Osteoblast (primary cell): ENCODE measurements at regions not wholly inside any gene's neighbourhood (a gene's known extent, or its start where the extent isn't known, plus 50 kb on each side); places are given as distances from the start of the nearest gene placed in this dataset.
A peak's percentile ranks its signal among the peaks of the same experiment; 100 is the strongest.

Experiments used
- DNase-seq: peaks from one replicate; pipeline ENCODE4 v3.0.0; 2011; ENCODE audit warnings: low spot score, mixed read lengths; ENCODE audit not compliant: insufficient read length; ENCODE audit errors: missing footprints
- H2AFZ ChIP-seq: 2 replicates; pipeline ENCODE4 v1.6.0; 2011; ENCODE audit warnings: mild to moderate bottlenecking, low read length
- H3K27ac ChIP-seq: 2 replicates; pipeline ENCODE4 v1.5.1; 2011; ENCODE audit warnings: mild to moderate bottlenecking, low read depth, low read length, moderate library complexity
- H3K27me3 ChIP-seq: 2 replicates; pipeline ENCODE4 v1.6.0; 2012; ENCODE audit warnings: mild to moderate bottlenecking, control low read depth, inconsistent platforms, low read length, moderate library complexity; ENCODE audit not compliant: insufficient read depth
- H3K36me3 ChIP-seq: 2 replicates; pipeline ENCODE4 v1.5.1; 2011; ENCODE audit warnings: mild to moderate bottlenecking, low read length, control low read depth, moderate library complexity; ENCODE audit not compliant: insufficient read depth
- H3K4me1 ChIP-seq: 2 replicates; pipeline ENCODE4 v1.5.1; 2011; ENCODE audit warnings: mild to moderate bottlenecking, low read length, control low read depth, moderate library complexity; ENCODE audit not compliant: insufficient read depth
- H3K4me2 ChIP-seq: 2 replicates; pipeline ENCODE4 v1.6.0; 2011; ENCODE audit warnings: mild to moderate bottlenecking, low read length; ENCODE audit not compliant: insufficient read depth
- H3K4me3 ChIP-seq: fragments of 200-600 bp; sonication (generic); 3 replicates; pipeline ENCODE4 v1.5.1; 2012; ENCODE audit warnings: mild to moderate bottlenecking, low read length, inconsistent platforms; ENCODE audit not compliant: insufficient read depth
- H3K79me2 ChIP-seq: 2 replicates; pipeline ENCODE4 v1.6.0; 2012; ENCODE audit warnings: mild to moderate bottlenecking, low read length, control low read depth, inconsistent platforms; ENCODE audit not compliant: insufficient read depth
- H3K9me3 ChIP-seq: 2 replicates; pipeline ENCODE4 v1.5.1; 2011; ENCODE audit warnings: low read depth, low read length, control low read depth
- H4K20me1 ChIP-seq: 2 replicates; pipeline ENCODE4 v1.6.0; 2012; ENCODE audit warnings: mild to moderate bottlenecking, low read length, control low read depth; ENCODE audit not compliant: insufficient read depth
- TF ChIP-seq, protein P1 (sequence below): IDR thresholded peaks from 2 replicates; pipeline ENCODE4 v1.5.1; 2011; ENCODE audit warnings: mild to moderate bottlenecking, low read depth, low read length, moderate library complexity; ENCODE audit errors: extremely low read depth

DNA sequence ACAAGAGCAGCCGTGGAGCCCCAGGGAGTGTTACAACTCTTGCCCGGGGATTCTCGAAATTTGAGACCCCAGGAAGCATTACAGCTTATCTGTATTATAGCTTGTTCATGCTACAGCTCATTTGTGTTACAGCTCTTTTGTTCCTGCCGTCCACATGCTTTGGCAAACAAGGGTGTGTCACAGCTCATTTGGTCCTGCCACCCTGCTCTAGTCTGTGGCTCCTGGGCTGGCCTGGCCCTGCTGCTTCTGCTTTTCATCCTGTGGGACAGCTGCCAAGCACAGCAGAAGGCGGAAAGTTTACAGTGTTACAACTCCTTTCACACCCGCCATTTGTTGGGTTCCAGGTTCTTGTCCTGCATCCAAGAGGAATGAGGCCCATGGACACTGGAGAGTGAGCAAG is 685.0 kb downstream of the SLCO4C1 start:
- no peak overlapping the region for H3K4me2 ChIP-seq
- no peak overlapping the region for H2AFZ ChIP-seq
- TF ChIP-seq, protein P1, sequence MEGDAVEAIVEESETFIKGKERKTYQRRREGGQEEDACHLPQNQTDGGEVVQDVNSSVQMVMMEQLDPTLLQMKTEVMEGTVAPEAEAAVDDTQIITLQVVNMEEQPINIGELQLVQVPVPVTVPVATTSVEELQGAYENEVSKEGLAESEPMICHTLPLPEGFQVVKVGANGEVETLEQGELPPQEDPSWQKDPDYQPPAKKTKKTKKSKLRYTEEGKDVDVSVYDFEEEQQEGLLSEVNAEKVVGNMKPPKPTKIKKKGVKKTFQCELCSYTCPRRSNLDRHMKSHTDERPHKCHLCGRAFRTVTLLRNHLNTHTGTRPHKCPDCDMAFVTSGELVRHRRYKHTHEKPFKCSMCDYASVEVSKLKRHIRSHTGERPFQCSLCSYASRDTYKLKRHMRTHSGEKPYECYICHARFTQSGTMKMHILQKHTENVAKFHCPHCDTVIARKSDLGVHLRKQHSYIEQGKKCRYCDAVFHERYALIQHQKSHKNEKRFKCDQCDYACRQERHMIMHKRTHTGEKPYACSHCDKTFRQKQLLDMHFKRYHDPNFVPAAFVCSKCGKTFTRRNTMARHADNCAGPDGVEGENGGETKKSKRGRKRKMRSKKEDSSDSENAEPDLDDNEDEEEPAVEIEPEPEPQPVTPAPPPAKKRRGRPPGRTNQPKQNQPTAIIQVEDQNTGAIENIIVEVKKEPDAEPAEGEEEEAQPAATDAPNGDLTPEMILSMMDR = no peak
- no peaks in the 10 kb centered on the region for H3K4me1 ChIP-seq
- no peaks in the 10 kb centered on the region for H3K27me3 ChIP-seq
- H3K27ac ChIP-seq = no peak overlapping the region
- no peaks in the 10 kb centered on the region for H3K79me2 ChIP-seq
- DNase-seq = peak; percentile 1
- H4K20me1 ChIP-seq = no peaks in the 10 kb centered on the region
- no peaks in the 10 kb centered on the region for H3K36me3 ChIP-seq
- H3K9me3 ChIP-seq = peaks cover 4% of the 10 kb centered on the region
- H3K4me3 ChIP-seq = no peak overlapping the region

- no peak overlapping the region for H3K4me2 ChIP-seq
- H3K79me2 ChIP-seq = no peaks in the 10 kb centered on the region
- DNase-seq = no peak
- H3K4me1 ChIP-seq = no peaks in the 10 kb centered on the region
- H2AFZ ChIP-seq = no peak overlapping the region
- H3K9me3 ChIP-seq = peaks cover 4% of the 10 kb centered on the region
- TF ChIP-seq, protein P1 = no peak
- no peak overlapping the region for H3K27ac ChIP-seq
- no peak overlapping the region for H3K4me3 ChIP-seq
- no peaks in the 10 kb centered on the region for H3K27me3 ChIP-seq
- H3K36me3 ChIP-seq = no peaks in the 10 kb centered on the region
- no peaks in the 10 kb centered on the region for H4K20me1 ChIP-seq
Observed at GRCh38 chr5:101608322-101608721, 687.8 kb downstream of the SLCO4C1 start.

DNA sequence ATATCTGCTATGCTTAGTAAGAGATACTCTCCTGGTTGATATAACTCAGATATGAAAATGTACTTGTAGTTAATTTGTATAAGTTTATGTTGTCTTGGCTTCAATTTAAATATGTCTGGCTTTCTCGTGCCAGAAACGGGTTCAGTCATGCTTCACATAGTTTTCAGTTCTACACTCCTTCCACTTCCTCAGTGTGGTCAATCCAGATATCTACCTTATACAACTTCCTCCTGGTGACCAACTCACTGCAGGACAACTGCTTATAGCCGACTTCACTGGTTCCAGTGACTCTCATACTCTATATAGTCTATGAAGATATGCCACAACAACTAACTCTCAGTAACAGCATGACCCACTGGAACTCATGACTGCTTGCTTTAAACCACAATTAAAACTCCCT is 690.4 kb downstream of the SLCO4C1 start:
- Histone ChIP-seq H3K36me3 (no peaks in the 10 kb centered on the region), H3K9me3 (no peaks in the 10 kb centered on the region), H3K79me2 (no peaks in the 10 kb centered on the region), H4K20me1 (no peaks in the 10 kb centered on the region), H3K4me1 (no peaks in the 10 kb centered on the region), H3K27ac (no peak overlapping the region), H2AFZ (no peak overlapping the region), H3K4me3 (no peak overlapping the region), H3K4me2 (no peak overlapping the region), H3K27me3 (no peaks in the 10 kb centered on the region)
- TF ChIP-seq, protein P1 = no peak
- no peak for DNase-seq

DNA sequence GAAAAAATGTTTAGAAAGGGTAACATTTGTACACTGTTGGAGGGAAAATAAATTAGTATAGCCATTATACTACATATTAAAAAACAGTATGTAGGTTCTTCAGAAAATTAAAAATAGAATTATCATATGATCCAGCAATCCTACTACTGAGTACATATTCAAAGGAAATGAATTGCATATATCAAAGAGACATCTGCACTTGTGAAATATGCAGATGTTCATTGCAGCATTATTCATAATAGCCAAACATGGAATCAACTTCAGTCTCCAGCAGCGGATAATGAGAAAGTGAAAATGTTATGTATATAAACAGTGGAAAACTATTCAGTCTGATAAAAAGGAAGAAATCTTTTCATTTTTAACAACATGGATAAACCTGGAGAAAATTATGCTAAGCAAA is 695.5 kb downstream of the SLCO4C1 start:
- no peak overlapping the region for H3K4me3 ChIP-seq
- H3K79me2 ChIP-seq = no peaks in the 10 kb centered on the region
- DNase-seq = no peak
- TF ChIP-seq, protein P1 = no peak
- H3K27ac ChIP-seq = no peak overlapping the region
- no peaks in the 10 kb centered on the region for H4K20me1 ChIP-seq
- no peak overlapping the region for H2AFZ ChIP-seq
- H3K9me3 ChIP-seq = no peaks in the 10 kb centered on the region
- H3K27me3 ChIP-seq = no peaks in the 10 kb centered on the region
- H3K36me3 ChIP-seq = no peaks in the 10 kb centered on the region
- no peaks in the 10 kb centered on the region for H3K4me1 ChIP-seq
- H3K4me2 ChIP-seq = no peak overlapping the region
